ENCODE measurements at regions not wholly inside any gene's neighbourhood (a gene's known extent, or its start where the extent isn't known, plus 50 kb on each side); places are given as distances from the start of the nearest gene placed in this dataset.
A peak's percentile ranks its signal among the peaks of the same experiment; 100 is the strongest.

- Histone ChIP-seq H3K4me1 (peaks cover 0 to 9% (median 0%) of the 10 kb centered on the region in 3 donors), H3K4me3 (no peak overlapping the region), H3K27ac (no peak overlapping the region), H3K27me3 (no peaks in the 10 kb centered on the region), H3K9me3 (no peaks in the 10 kb centered on the region), H3K36me3 (no peaks in the 10 kb centered on the region)
- DNase-seq = no peak
- ATAC-seq = no peak
- intact Hi-C loops (cut with DNase I) = no loop called here
- TF ChIP-seq CTCF (IDR thresholded peaks at IDR 0.05) = no peak
- 92 to 98% methylated on average over 4 of the region's 4 CpGs for WGBS, 2 donors
- no peak for FAIRE-seq
Observed at GRCh38 chr7:12772768-12773167, 85.3 kb downstream of the ARL4A start.

GRCh38 chr7:12777257-12777656 lies 89.8 kb downstream of the ARL4A start:
- no peaks in the 10 kb centered on the region for H3K36me3 ChIP-seq
- no peaks in the 10 kb centered on the region for H3K9me3 ChIP-seq
- no peak for TF ChIP-seq CTCF (IDR thresholded peaks at IDR 0.05)
- H3K4me3 ChIP-seq = no peak overlapping the region
- WGBS, 2 donors = 86 to 93% methylated on average over 2 of the region's 2 CpGs
- no peak overlapping the region for H3K27ac ChIP-seq
- ATAC-seq = no peak
- FAIRE-seq = no peak
- H3K27me3 ChIP-seq = no peaks in the 10 kb centered on the region
- H3K4me1 ChIP-seq = no peaks in the 10 kb centered on the region
- intact Hi-C loops (cut with DNase I) = no loop called here
- DNase-seq = no peak

- Histone ChIP-seq H3K27me3 (no peaks in the 10 kb centered on the region), H3K36me3 (no peaks in the 10 kb centered on the region), H3K27ac (no peak overlapping the region), H3K4me1 (no peaks in the 10 kb centered on the region), H3K9me3 (no peaks in the 10 kb centered on the region), H3K4me3 (no peak overlapping the region)
- DNase-seq (no peak), FAIRE-seq (no peak), ATAC-seq (no peak)
- 51 to 54% methylated on average over 3 of the region's 3 CpGs for WGBS, 2 donors
- TF ChIP-seq CTCF (IDR thresholded peaks at IDR 0.05) = no peak
- intact Hi-C loops (cut with DNase I) = no loop called here
Observed at GRCh38 chr7:12779947-12780346, 92.5 kb downstream of the ARL4A start.

GRCh38 chr7:12783421-12784095 lies 96.1 kb downstream of the ARL4A start:
- H3K27ac ChIP-seq = no peak overlapping the region
- ATAC-seq = no peak
- no peaks in the 10 kb centered on the region for H3K4me1 ChIP-seq
- H3K36me3 ChIP-seq = no peaks in the 10 kb centered on the region
- no peak for FAIRE-seq
- no peaks in the 10 kb centered on the region for H3K9me3 ChIP-seq
- no peak for DNase-seq
- H3K4me3 ChIP-seq = no peak overlapping the region
- intact Hi-C loops (cut with DNase I) = no loop called here
- H3K27me3 ChIP-seq = no peaks in the 10 kb centered on the region
- no peak for TF ChIP-seq CTCF (IDR thresholded peaks at IDR 0.05)
- 70 to 71% methylated on average over 1 of the region's 1 CpG for WGBS, 2 donors

- intact Hi-C loops (cut with DNase I) = no loop called here
- FAIRE-seq (peak; percentile 9), DNase-seq (no peak), ATAC-seq (no peak)
- Histone ChIP-seq H3K4me1 (no peaks in the 10 kb centered on the region), H3K4me3 (no peak overlapping the region), H3K36me3 (no peaks in the 10 kb centered on the region), H3K9me3 (no peaks in the 10 kb centered on the region), H3K27ac (no peak overlapping the region), H3K27me3 (no peaks in the 10 kb centered on the region)
- TF ChIP-seq CTCF (IDR thresholded peaks at IDR 0.05) = no peak
- 71 to 77% methylated on average over 4 of the region's 4 CpGs for WGBS, 2 donors
Observed at GRCh38 chr7:12785473-12785872, 98.0 kb downstream of the ARL4A start.
